ENCODE measurements at regions not wholly inside any gene's neighbourhood (a gene's known extent, or its start where the extent isn't known, plus 50 kb on each side); places are given as distances from the start of the nearest gene placed in this dataset.
"Not testable (repeated sequence)": the region's sequence is repeated elsewhere in the genome, so short reads cannot be mapped to it uniquely, and the experiment has no call there.

DNA sequence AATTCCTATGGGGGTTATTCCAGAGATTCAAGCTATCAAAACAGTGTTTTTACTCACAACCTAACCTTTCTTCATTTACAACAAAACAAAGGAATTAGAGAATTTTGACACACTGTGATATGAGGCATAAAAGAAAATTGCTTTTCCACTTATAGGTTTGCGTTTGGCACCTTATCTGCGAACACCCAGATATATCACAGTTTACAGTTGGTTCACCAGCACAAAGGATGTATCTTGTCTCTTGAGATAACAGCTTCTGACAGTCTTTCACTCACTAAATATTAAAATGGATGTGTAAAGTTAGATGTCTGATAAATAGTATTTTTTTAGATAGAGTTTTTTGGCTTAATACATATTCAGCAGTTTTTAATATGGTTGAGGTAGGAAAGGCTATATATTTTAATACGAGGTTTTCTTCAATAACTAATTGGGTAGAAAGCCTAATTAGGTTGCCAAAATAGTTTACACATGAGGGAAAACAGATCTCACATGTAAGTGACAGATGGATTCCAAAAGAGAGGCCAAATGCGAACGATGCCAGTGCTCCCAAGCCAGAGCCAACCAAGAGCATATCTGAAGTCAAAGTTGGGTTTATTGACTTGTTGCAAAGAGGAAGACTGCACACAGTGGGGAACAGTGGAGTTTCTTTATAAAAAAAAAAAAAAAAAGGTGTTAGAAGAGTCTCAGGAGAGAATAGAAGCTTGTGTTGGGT is 1495.2 kb downstream of the MAT2B start:
- no peak for DNase-seq (ENCODE audit: low spot score)

GRCh38 chr5:165003283-165003682 is 1497.9 kb downstream of the MAT2B start:
- DNase-seq (ENCODE audit: low spot score): no peak

GRCh38 chr5:165004175-165004574 is 1498.8 kb downstream of the MAT2B start:
- no peak for DNase-seq (ENCODE audit: low spot score)

DNA sequence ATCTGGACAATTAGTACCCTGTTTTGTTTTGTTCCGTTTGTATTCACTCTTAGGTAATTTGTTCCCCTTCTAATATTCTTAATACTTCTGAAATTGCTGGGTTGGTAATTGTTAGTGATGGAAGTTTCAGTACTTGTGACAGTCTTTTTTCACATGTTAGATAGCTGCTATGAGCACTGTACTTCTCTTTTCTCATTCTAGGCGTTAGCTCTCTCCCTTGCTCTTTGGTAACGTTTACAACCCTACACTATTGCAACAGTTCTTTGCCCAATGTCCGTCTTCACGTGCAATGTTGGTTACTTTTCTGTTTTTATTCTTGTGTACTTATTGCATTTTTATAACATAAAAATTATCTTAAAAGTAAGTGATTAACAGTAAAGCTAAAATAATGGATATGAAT is 1509.0 kb downstream of the MAT2B start:
- no peak for DNase-seq (ENCODE audit: low spot score)

- no peak for DNase-seq (ENCODE audit: low spot score)
These were observed 1509.7 kb downstream of the MAT2B start for GRCh38 chr5:165015126-165015525.

DNA sequence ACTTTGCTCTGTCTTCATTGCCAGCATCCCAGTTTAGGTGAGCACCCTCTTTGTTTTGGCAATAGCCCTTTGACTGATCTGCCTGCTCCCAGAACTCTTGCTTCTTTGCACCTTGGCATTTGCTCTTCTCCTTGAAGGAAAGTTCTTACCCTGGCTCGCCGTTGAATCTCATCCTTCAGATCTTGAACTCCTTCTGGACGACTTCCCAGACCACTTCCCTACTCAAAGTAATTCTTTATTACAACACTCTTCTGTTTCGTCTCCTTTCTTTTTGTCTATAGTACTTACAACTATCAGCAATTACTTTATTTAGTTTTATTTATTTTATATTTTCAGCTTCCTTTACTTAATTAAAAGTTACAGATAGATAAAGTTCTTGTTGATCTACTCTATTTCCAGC is 1510.1 kb downstream of the MAT2B start:
- no peak for DNase-seq (ENCODE audit: low spot score)

- no peak for DNase-seq (ENCODE audit: low spot score)
These were observed 1521.6 kb downstream of the MAT2B start for GRCh38 chr5:165026971-165027370.

DNA sequence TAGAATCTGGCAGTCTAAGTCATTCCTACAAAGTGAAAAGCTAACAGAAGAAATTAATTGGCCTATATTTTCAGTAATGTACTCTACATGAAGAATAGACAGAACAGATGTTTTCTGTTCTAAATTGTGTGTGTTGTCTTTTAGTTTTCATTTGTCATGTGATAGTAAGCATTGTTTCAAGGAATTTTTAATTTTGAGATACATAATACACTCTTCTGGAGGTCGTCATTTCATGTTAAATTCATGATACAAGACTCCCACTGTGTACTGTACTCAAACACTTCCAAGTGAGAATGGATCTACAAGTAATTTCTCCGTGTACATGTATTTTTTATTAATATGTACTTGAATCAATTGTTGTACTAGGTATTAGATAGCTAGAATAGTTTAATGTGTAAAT is 1522.9 kb downstream of the MAT2B start:
- DNase-seq (ENCODE audit: low spot score): no peak

DNA sequence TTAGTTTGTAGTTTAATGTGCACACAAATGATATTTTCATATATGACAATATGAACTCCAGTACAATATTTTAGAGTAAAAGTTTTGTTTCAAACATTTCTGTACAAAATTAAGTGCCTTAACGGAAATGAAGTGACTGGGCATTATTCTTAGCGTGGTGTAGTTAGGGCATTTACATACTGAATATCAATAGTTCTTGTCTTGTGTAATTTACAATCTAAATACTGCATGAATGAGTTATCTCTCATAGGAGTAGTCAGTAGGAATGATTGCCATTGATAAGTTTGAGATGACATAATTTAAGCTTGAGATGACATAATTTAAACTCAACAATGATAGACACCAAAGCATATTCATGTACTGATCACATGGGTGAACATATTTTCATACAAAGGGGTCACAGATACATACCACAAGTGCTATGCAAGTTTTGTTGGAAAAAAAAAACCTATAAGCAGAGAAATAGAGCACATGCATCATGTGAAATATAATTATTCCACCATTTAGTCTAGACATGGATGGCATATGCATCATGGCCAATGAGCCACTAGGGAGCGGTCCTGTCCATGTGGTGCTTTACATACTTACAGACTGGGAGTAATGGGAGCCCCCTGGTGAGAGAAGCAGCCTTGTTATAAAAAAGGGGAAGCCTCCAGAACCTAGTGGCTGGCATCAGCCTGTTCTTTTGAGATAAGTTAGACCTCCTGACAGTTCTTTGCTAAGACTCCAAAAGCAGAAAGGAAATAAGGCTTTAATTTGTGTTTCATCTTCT is 1523.9 kb downstream of the MAT2B start:
- no peak for DNase-seq (ENCODE audit: low spot score)

DNA sequence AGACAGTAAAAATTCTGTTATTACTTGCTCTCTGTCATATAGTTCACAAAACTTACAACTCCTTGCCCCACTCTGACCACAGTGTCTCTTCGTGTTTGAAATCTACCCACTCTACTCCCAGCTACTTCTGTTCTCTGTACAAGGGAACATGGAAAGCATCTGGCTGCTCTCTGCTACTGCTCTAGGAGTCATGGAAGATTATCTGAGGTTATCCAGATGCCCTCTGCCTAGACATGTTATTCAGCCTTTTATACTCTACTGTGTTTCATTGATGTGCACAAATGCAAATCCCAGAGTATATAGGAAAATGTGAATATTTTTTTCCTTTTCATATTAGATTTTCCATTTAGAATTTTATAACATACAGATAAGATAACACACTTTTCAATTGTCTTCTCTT is 1525.6 kb downstream of the MAT2B start:
- no peak for DNase-seq (ENCODE audit: low spot score)

DNA sequence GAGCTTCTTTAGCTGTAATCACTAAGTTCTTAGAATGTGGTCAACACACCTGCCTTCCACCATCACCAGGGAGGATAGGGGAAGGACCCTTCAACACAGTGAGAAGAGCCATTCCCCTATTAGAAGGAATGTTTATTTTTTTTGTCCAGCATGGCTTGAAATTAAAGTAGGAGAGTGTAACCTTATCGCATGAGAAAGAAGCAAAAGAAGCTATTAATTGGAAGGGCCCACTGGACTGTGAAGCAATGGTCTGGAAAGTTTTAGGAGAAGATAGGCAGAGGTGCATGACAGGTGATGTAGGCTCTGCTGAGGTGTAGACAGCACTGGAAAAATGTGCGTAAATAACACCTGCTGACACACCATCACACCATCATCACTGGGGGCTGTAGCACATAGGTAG is 1526.0 kb downstream of the MAT2B start:
- no peak for DNase-seq (ENCODE audit: low spot score)

- no peak for DNase-seq (ENCODE audit: low spot score)
These were observed 1530.1 kb downstream of the MAT2B start for GRCh38 chr5:165035520-165035919.

- no peak for DNase-seq (ENCODE audit: low spot score)
These were observed 1534.3 kb downstream of the MAT2B start for GRCh38 chr5:165039748-165040147.

GRCh38 chr5:165045941-165046340 is 1540.5 kb downstream of the MAT2B start:
- DNase-seq (ENCODE audit: low spot score): not testable (repeated sequence)

GRCh38 chr5:165055476-165055875 is 1550.1 kb downstream of the MAT2B start:
- DNase-seq (ENCODE audit: low spot score): no peak

GRCh38 chr5:165057145-165057544 is 1551.7 kb downstream of the MAT2B start:
- no peak for DNase-seq (ENCODE audit: low spot score)

GRCh38 chr5:165066751-165067385 is 1561.4 kb downstream of the MAT2B start:
- DNase-seq (ENCODE audit: low spot score): no peak

DNA sequence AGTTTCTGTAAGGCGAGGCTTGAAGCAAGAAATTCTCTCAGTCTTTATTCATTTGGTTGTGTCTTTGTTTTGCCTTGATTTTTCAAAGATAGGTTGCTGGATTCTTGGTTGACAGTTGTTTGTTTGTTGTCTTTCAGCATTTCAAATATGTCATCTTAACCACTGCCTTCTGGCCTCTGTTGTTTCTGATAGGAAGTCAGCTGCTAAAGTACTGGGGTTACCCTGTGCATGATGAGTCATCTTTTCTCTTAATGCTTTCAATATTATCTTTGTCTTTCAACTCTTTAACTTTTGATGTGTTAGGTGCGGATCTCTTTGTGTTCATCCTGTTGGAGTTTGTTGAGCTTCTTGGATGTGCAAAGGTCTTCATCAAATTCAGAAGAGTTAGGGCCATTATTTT is 1571.3 kb downstream of the MAT2B start:
- DNase-seq (ENCODE audit: low spot score): no peak

DNA sequence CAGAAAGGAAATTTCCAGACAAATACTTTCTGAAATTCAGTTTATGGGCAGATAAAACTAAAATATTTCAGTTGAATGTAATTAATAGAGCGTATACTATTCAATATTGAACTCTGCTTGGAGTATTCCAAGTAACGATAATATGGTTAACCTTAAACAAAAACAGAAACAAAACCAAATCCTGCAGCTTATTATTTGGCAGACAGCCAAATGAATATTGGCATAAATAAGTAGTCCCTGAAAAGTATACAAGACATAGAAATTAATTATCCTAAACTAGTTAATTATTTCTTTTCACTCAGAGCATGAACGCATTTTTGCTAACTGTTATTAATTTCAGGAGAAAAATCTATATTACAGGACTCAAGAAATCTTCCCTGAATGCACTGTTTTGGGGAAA is 1574.0 kb downstream of the MAT2B start:
- DNase-seq (ENCODE audit: low spot score): no peak

GRCh38 chr5:165083394-165083793 is 1578.0 kb downstream of the MAT2B start:
- no peak for DNase-seq (ENCODE audit: low spot score)

DNA sequence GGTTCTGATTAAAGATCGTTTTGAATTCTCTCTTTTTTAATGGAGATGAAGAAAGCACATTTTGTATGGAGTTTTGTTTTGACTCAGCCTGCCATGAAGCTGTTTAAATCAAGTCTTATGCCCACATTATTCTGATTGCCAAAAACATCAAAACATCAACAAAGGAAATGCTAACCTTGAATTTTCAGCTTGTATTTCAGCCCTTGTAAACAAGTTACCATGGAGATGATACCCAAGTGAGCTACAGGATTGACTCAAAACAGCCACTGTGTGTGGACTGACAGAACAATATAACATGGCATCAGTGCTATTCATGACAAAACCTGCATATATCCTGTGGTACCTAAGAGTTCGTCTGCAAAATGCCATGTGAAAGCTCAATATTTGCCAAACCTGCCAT is 1581.0 kb downstream of the MAT2B start:
- DNase-seq (ENCODE audit: low spot score): no peak

DNA sequence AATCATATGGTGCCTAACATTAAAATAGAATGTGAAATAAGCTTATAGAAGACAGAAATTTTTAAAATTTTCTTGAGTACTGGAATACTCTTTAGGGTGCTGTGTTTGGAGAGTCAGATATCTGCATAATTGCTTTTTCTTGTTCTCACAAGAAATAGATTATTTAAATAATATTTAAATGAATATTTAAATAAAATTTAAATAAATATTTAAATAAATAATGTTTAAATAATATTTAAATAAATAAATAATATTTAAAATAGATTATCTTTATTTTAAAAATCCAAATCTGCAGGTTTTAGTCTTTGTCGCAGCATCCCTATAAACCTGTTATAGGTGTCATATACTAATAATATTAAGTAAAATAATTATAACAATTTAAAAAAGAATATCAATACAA is 1589.4 kb downstream of the MAT2B start:
- DNase-seq (ENCODE audit: low spot score): no peak

- no peak for DNase-seq (ENCODE audit: low spot score)
These were observed 1596.3 kb downstream of the MAT2B start for GRCh38 chr5:165101709-165102108.

All from COLO829 (cell line).